Thyroid gland (tissue), 4 donors: ENCODE measurements at regions not wholly inside any gene's neighbourhood (a gene's known extent, or its start where the extent isn't known, plus 50 kb on each side); places are given as distances from the start of the nearest gene placed in this dataset.

ENCODE experiments used
- CTCF ChIP-seq, 6 experiments: fragments of 200-600 bp in 3 of 6; fragments of 450-650 bp in 3 of 6; sonication (generic) in 3 of 6; IDR thresholded peaks; one replicate each; pipeline ENCODE4 v1.5.1; 2016 to 2019; ENCODE audit warnings: antibody characterized with exemption in 6 of 6, mild to moderate bottlenecking in 2 of 6, inconsistent platforms in 1 of 6, moderate library complexity in 1 of 6
- POLR2A ChIP-seq, 2 donors: fragments of 450-650 bp; IDR thresholded peaks; one replicate each; pipeline ENCODE4 v1.6.1; 2017; ENCODE audit warnings: antibody characterized with exemption in 2 of 2, mild to moderate bottlenecking in 2 of 2, moderate library complexity in 1 of 2

GRCh38 chr3:31370380-31370666, 162.4 kb upstream of the STT3B start:
- TF ChIP-seq CTCF (IDR thresholded peaks at IDR 0.05) (no peak), POLR2A (IDR thresholded peaks at IDR 0.05) (no peak)
